ENCODE measurements at regions not wholly inside any gene's neighbourhood (a gene's known extent, or its start where the extent isn't known, plus 50 kb on each side); places are given as distances from the start of the nearest gene placed in this dataset.

- TF ChIP-seq CTCF (IDR thresholded peaks at IDR 0.05): no peak
- TF ChIP-seq POLR2A (IDR thresholded peaks at IDR 0.05): no peak
- H3K9me3 ChIP-seq: no peaks in the 10 kb centered on the region
- H3K4me3 ChIP-seq: no peak overlapping the region
- 86 to 90% methylated on average over 2 to 5 of the region's 5 CpGs for WGBS, 2 donors
- intact Hi-C loops (cut with DNase I; ENCODE audit: low total_unique reads): no loop called here
- no peaks in the 10 kb centered on the region for H3K36me3 ChIP-seq (ENCODE audit: low read depth, missing control alignments)
- no peak overlapping the region for H3K27ac ChIP-seq
- H3K4me1 ChIP-seq: no peaks in the 10 kb centered on the region
- no peaks in the 10 kb centered on the region for H3K27me3 ChIP-seq
- DNase-seq: no peak
Measured at GRCh38 chr17:6343191-6343590, 91.7 kb downstream of the AIPL1 start.

GRCh38 chr17:6340708-6341107, 94.2 kb downstream of the AIPL1 start:
- H3K9me3 ChIP-seq: no peaks in the 10 kb centered on the region
- 56 to 62% methylated on average over 7 of the region's 7 CpGs for whole genome bisulfite sequencing, 2 donors
- H3K36me3 ChIP-seq (ENCODE audit: low read depth, missing control alignments): no peaks in the 10 kb centered on the region
- no peaks in the 10 kb centered on the region for H3K4me1 ChIP-seq
- H3K27me3 ChIP-seq: no peaks in the 10 kb centered on the region
- TF ChIP-seq CTCF (IDR thresholded peaks at IDR 0.05): no peak
- no peak for TF ChIP-seq POLR2A (IDR thresholded peaks at IDR 0.05)
- H3K4me3 ChIP-seq: no peak overlapping the region
- DNase-seq: no peak
- intact Hi-C loops (cut with DNase I; ENCODE audit: low total_unique reads): no loop called here
- no peak overlapping the region for H3K27ac ChIP-seq

- WGBS, 2 donors: 89 to 90% methylated on average over 5 of the region's 5 CpGs
- TF ChIP-seq POLR2A (IDR thresholded peaks at IDR 0.05) (no peak), CTCF (IDR thresholded peaks at IDR 0.05) (no peak)
- H3K4me3 ChIP-seq: no peak overlapping the region
- H3K9me3 ChIP-seq: no peaks in the 10 kb centered on the region
- no peaks in the 10 kb centered on the region for H3K36me3 ChIP-seq (ENCODE audit: low read depth, missing control alignments)
- intact Hi-C loops (cut with DNase I; ENCODE audit: low total_unique reads): no loop called here
- no peaks in the 10 kb centered on the region for H3K27me3 ChIP-seq
- H3K4me1 ChIP-seq: no peaks in the 10 kb centered on the region
- DNase-seq: no peak
- no peak overlapping the region for H3K27ac ChIP-seq
Measured at GRCh38 chr17:6334386-6334785, 100.5 kb downstream of the AIPL1 start.

GRCh38 chr17:6330936-6331335, 104.0 kb downstream of the AIPL1 start:
- no peak for DNase-seq
- TF ChIP-seq CTCF (IDR thresholded peaks at IDR 0.05) (no peak), POLR2A (IDR thresholded peaks at IDR 0.05) (no peak)
- no peak overlapping the region for H3K4me3 ChIP-seq
- H3K27ac ChIP-seq: no peak overlapping the region
- H3K4me1 ChIP-seq: no peaks in the 10 kb centered on the region
- no peaks in the 10 kb centered on the region for H3K27me3 ChIP-seq
- WGBS, 2 donors: 83 to 92% methylated on average over 2 of the region's 2 CpGs
- intact Hi-C loops (cut with DNase I; ENCODE audit: low total_unique reads): no loop called here
- H3K9me3 ChIP-seq: no peaks in the 10 kb centered on the region
- H3K36me3 ChIP-seq (ENCODE audit: low read depth, missing control alignments): no peaks in the 10 kb centered on the region

- Histone ChIP-seq H3K36me3 (ENCODE audit: low read depth, missing control alignments) (no peaks in the 10 kb centered on the region), H3K27me3 (no peaks in the 10 kb centered on the region), H3K27ac (no peak overlapping the region), H3K4me3 (no peak overlapping the region), H3K9me3 (no peaks in the 10 kb centered on the region), H3K4me1 (no peaks in the 10 kb centered on the region)
- TF ChIP-seq POLR2A (IDR thresholded peaks at IDR 0.05): no peak
- no peak for TF ChIP-seq CTCF (IDR thresholded peaks at IDR 0.05)
- DNase-seq: no peak
- intact Hi-C loops (cut with DNase I; ENCODE audit: low total_unique reads): no loop called here
- WGBS, 2 donors: 78 to 89% methylated on average over 4 of the region's 4 CpGs
Measured at GRCh38 chr17:6328279-6328678, 106.6 kb downstream of the AIPL1 start.

Measured in testis (tissue), 2 donors.